HG03565 (cell line): ENCODE measurements at regions not wholly inside any gene's neighbourhood (a gene's known extent, or its start where the extent isn't known, plus 50 kb on each side); places are given as distances from the start of the nearest gene placed in this dataset.

Experiments
- ATAC-seq: cut with Tn5 transposase; IDR thresholded peaks from one replicate; pipeline ENCODE4 v1.9.1; 2021; ENCODE audit warnings: mild to moderate bottlenecking, moderate library complexity; ENCODE audit not compliant: unreplicated experiment

GRCh38 chr2:111716905-111717775 is 166.9 kb downstream of the ANAPC1 start:
- no peak for ATAC-seq
